ENCODE measurements at regions not wholly inside any gene's neighbourhood (a gene's known extent, or its start where the extent isn't known, plus 50 kb on each side); places are given as distances from the start of the nearest gene placed in this dataset.

DNA sequence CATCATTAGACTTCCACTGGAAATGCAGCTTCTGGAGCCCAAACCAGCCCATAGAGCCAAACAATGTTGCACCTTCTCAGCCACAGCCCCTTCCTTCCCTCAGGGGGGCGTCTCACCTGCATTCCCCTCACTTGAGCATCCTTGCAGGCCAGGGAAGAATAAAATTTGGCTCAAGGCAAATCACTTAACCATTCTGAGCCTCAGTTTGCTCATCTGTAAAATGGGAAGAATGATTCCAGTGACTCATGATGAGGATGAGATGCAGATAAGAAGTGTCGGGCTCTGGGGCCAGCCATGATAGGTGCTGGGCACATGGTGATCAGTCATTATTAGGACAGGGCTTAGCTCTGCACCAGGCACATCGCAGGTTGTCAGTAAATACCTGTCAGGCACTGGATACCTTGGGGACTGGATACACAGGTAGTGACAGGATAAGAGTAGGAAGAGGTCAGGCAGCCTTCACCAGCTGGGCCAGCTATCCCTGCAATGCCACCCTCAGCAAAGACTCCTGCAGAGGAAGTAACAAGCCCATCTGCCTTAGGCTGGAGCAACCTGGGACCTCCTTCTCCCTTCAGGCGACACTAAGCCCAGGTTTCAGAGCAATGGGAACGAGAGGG is 208.0 kb upstream of the TNRC6C start:
- Histone ChIP-seq H3K4me1 (no peaks in the 10 kb centered on the region), H3K27me3 (no peaks in the 10 kb centered on the region), H3K27ac (no peak overlapping the region), H3K4me3 (no peak overlapping the region), H3K36me3 (no peaks in the 10 kb centered on the region), H3K9me3 (peaks cover 4% of the 10 kb centered on the region)
- TF ChIP-seq, protein P1, sequence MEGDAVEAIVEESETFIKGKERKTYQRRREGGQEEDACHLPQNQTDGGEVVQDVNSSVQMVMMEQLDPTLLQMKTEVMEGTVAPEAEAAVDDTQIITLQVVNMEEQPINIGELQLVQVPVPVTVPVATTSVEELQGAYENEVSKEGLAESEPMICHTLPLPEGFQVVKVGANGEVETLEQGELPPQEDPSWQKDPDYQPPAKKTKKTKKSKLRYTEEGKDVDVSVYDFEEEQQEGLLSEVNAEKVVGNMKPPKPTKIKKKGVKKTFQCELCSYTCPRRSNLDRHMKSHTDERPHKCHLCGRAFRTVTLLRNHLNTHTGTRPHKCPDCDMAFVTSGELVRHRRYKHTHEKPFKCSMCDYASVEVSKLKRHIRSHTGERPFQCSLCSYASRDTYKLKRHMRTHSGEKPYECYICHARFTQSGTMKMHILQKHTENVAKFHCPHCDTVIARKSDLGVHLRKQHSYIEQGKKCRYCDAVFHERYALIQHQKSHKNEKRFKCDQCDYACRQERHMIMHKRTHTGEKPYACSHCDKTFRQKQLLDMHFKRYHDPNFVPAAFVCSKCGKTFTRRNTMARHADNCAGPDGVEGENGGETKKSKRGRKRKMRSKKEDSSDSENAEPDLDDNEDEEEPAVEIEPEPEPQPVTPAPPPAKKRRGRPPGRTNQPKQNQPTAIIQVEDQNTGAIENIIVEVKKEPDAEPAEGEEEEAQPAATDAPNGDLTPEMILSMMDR (IDR thresholded peaks at IDR 0.05) = no peak
- no peak for TF ChIP-seq POLR2A (IDR thresholded peaks at IDR 0.05)
- no peak for DNase-seq (ENCODE audit: extremely low spot score in 2 of 2)
- intact Hi-C loops (cut with DNase I) = no loop called here

GRCh38 chr17:77753246-77753645 is 205.3 kb upstream of the TNRC6C start:
- H3K27ac ChIP-seq = no peak overlapping the region
- DNase-seq (ENCODE audit: extremely low spot score in 2 of 2) = no peak
- peaks cover 4% of the 10 kb centered on the region for H3K9me3 ChIP-seq
- intact Hi-C loops (cut with DNase I) = no loop called here
- H3K4me1 ChIP-seq = no peaks in the 10 kb centered on the region
- H3K36me3 ChIP-seq = no peaks in the 10 kb centered on the region
- no peak overlapping the region for H3K4me3 ChIP-seq
- TF ChIP-seq POLR2AphosphoS5 (IDR thresholded peaks at IDR 0.05; ENCODE audit: insufficient read depth in 1 of 2, low read depth in 1 of 2) = no peak
- TF ChIP-seq, protein P1 (IDR thresholded peaks at IDR 0.05) = no peak
- no peak for TF ChIP-seq POLR2A (IDR thresholded peaks at IDR 0.05)
- no peaks in the 10 kb centered on the region for H3K27me3 ChIP-seq

GRCh38 chr17:77753691-77754245 is 204.7 kb upstream of the TNRC6C start:
- no peaks in the 10 kb centered on the region for H3K4me1 ChIP-seq
- no peak overlapping the region for H3K27ac ChIP-seq
- DNase-seq (ENCODE audit: extremely low spot score in 2 of 2) = no peak
- H3K9me3 ChIP-seq = peaks cover 4% of the 10 kb centered on the region
- H3K27me3 ChIP-seq = no peaks in the 10 kb centered on the region
- TF ChIP-seq POLR2A (IDR thresholded peaks at IDR 0.05) (no peak), POLR2AphosphoS5 (IDR thresholded peaks at IDR 0.05; ENCODE audit: insufficient read depth in 1 of 2, low read depth in 1 of 2) (no peak)
- TF ChIP-seq, protein P1 (IDR thresholded peaks at IDR 0.05) = no peak
- no peaks in the 10 kb centered on the region for H3K36me3 ChIP-seq
- intact Hi-C loops (cut with DNase I) = no loop called here
- no peak overlapping the region for H3K4me3 ChIP-seq

- no peak for DNase-seq (ENCODE audit: extremely low spot score in 2 of 2)
- Histone ChIP-seq H3K27ac (no peak overlapping the region), H3K27me3 (no peaks in the 10 kb centered on the region), H3K9me3 (peaks cover 4% of the 10 kb centered on the region), H3K4me1 (no peaks in the 10 kb centered on the region), H3K36me3 (no peaks in the 10 kb centered on the region), H3K4me3 (no peak overlapping the region)
- TF ChIP-seq POLR2AphosphoS5 (IDR thresholded peaks at IDR 0.05; ENCODE audit: insufficient read depth in 1 of 2, low read depth in 1 of 2) (no peak), POLR2A (IDR thresholded peaks at IDR 0.05) (no peak)
- TF ChIP-seq, protein P1 (IDR thresholded peaks at IDR 0.05) = no peak
- intact Hi-C loops (cut with DNase I) = no loop called here
Measured at GRCh38 chr17:77754956-77755355, 203.5 kb upstream of the TNRC6C start.

GRCh38 chr17:77755410-77755963 is 203.0 kb upstream of the TNRC6C start:
- Histone ChIP-seq H3K4me1 (no peaks in the 10 kb centered on the region), H3K27me3 (no peaks in the 10 kb centered on the region), H3K36me3 (no peaks in the 10 kb centered on the region), H3K4me3 (no peak overlapping the region), H3K27ac (no peak overlapping the region), H3K9me3 (peaks cover 4% of the 10 kb centered on the region)
- intact Hi-C loops (cut with DNase I) = no loop called here
- TF ChIP-seq POLR2A (IDR thresholded peaks at IDR 0.05) (no peak), POLR2AphosphoS5 (IDR thresholded peaks at IDR 0.05; ENCODE audit: insufficient read depth in 1 of 2, low read depth in 1 of 2) (no peak)
- TF ChIP-seq, protein P1 (IDR thresholded peaks at IDR 0.05) = no peak
- DNase-seq (ENCODE audit: extremely low spot score in 2 of 2) = no peak

Measured in vagina (tissue), 2 donors.